Activated CD4-positive, alpha-beta T cell treated with anti-CD3 and anti-CD28 coated beads, Interleukin-2, amount 10 ng/mL, durations not matched to agents 7 days and 5 days (primary cell): ENCODE measurements at regions not wholly inside any gene's neighbourhood (a gene's known extent, or its start where the extent isn't known, plus 50 kb on each side); places are given as distances from the start of the nearest gene placed in this dataset.

Experiments
- CTCF ChIA-PET: fragments of 350-600 bp; sonication (Branson Sonifier 250); formaldehyde crosslinking; loops from one replicate; lab custom pipeline; 2021; ENCODE audit warnings: antibody characterized with exemption; lab: Charles Lee
- POLR2A ChIA-PET: fragments of 350-600 bp; sonication (Branson Sonifier 250); formaldehyde crosslinking; loops from one replicate; lab custom pipeline; 2021; ENCODE audit warnings: antibody characterized with exemption; lab: Charles Lee
- DNase-seq: peaks from one replicate; pipeline ENCODE4 v3.0.0-alpha.2; 2020
- H3K27ac Mint-ChIP-seq: one replicate; pipeline ENCODE4 v1.8.0; 2021; ENCODE audit warnings: mild to moderate bottlenecking, moderate library complexity, mixed read lengths
- H3K27me3 Mint-ChIP-seq: one replicate; pipeline ENCODE4 v1.8.0; 2021; ENCODE audit warnings: mixed read lengths
- H3K36me3 Mint-ChIP-seq: one replicate; pipeline ENCODE4 v1.8.0; 2021; ENCODE audit warnings: low read depth, mixed read lengths
- H3K4me1 Mint-ChIP-seq: one replicate; pipeline ENCODE4 v1.8.0; 2021; ENCODE audit warnings: mixed read lengths
- H3K4me3 Mint-ChIP-seq: one replicate; pipeline ENCODE4 v1.8.0; 2021; ENCODE audit warnings: mild to moderate bottlenecking, moderate library complexity, mixed read lengths
- H3K9me3 Mint-ChIP-seq: one replicate; pipeline ENCODE4 v1.8.0; 2021; ENCODE audit warnings: mixed read lengths

DNA sequence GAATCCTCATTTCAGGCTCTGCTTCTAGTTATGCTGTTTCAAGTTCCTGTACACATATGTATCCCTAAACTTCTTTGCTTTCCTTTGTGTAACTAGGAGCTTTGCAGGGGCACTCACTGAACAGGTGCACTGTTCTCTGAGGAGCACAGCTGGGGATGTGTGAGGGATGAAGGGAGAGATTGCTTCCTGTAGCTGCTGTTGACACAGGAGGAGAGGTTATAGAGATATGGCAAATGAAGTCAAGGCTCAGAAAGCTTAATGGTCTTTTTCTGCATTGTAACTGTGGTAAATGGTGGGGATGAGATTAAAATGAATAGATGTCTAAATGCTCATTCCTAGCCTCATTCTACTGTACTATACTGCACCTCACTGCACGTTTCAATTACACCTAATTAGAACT, 454.3 kb downstream of the BTBD3 start:
- Mint-ChIP-seq H3K4me1 (no peaks in the 10 kb centered on the region), H3K27ac (no peak overlapping the region), H3K27me3 (no peaks in the 10 kb centered on the region), H3K9me3 (peaks cover 2% of the 10 kb centered on the region), H3K4me3 (no peak overlapping the region), H3K36me3 (no peaks in the 10 kb centered on the region)
- ChIA-PET POLR2A (no interaction called here), CTCF (no interaction called here)
- DNase-seq, result no peak

DNA sequence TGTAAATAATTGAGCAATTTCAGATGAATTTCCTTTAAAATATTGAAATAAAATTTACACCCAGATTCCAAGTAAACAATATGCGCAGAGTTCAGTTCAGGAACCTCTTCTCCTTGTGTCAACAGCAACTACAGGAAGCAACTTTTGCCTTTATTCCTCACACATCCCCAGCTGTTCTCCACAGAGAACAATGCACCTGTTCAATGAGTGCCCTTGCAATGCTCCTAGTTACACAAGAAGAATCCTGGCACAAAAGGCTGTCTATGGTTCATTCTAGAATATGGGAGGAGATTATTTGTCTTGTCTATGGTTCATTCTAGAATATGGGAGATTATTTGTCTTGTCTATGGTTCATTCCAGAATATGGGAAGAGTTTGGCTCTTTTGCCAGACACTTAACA, 454.9 kb downstream of the BTBD3 start:
- Mint-ChIP-seq H3K9me3 (peaks cover 2% of the 10 kb centered on the region), H3K27ac (no peak overlapping the region), H3K36me3 (no peaks in the 10 kb centered on the region), H3K4me1 (no peaks in the 10 kb centered on the region), H3K27me3 (no peaks in the 10 kb centered on the region), H3K4me3 (no peak overlapping the region)
- DNase-seq, result no peak
- ChIA-PET POLR2A (no interaction called here), CTCF (interaction anchor here (0.7 kb wide), 1 partner anchor 22 kb away, joined by 4 read pairs; no protein-coding TSS in a partner anchor)

DNA sequence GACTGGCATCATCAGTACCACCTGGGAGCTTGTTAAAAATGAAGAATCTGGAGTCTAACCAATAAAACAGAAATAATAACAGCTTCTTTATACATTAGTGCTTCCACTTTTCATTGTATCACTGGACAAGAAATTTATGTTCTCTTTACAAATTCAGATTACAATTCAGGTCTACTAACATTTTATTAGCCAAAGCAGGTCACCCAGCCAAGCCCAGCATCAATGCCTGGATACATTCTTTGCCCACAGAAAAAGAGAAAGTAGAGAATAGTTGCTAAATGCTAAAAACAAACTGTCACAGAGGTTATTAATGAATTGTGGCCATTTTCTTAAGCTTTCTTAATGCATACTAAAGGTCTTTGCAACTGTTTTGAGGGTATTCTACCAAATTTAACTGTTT, 458.3 kb downstream of the BTBD3 start:
- no peaks in the 10 kb centered on the region for H3K27me3 Mint-ChIP-seq
- ChIA-PET POLR2A (no interaction called here), CTCF (no interaction called here)
- no peak overlapping the region for H3K4me3 Mint-ChIP-seq
- no peaks in the 10 kb centered on the region for H3K4me1 Mint-ChIP-seq
- peaks cover 11% of the 10 kb centered on the region for H3K9me3 Mint-ChIP-seq
- H3K36me3 Mint-ChIP-seq, result no peaks in the 10 kb centered on the region
- no peak overlapping the region for H3K27ac Mint-ChIP-seq
- DNase-seq, result no peak

DNA sequence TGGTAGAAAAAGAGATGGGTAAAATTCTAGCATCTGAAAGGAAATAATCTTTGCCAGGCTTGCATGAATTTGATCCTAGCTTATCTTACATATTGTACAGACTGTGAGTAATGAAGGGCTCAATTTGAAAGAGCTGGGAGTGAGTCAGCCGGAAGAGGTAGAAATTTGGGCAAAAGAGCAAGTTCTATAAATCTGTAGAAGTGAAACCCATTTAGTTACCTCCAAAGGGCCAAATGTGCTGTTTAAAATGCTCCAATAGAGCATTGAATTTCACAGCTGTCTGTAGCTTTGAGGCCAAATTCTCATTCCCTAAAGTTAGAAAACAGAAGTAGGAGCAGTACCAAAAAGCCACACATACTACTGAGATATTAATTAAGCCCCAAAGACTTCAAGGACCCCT, 466.1 kb downstream of the BTBD3 start:
- no peak overlapping the region for H3K4me3 Mint-ChIP-seq
- no peaks in the 10 kb centered on the region for H3K27me3 Mint-ChIP-seq
- ChIA-PET CTCF (no interaction called here), POLR2A (no interaction called here)
- H3K9me3 Mint-ChIP-seq, result peaks cover 14% of the 10 kb centered on the region
- no peaks in the 10 kb centered on the region for H3K4me1 Mint-ChIP-seq
- no peak overlapping the region for H3K27ac Mint-ChIP-seq
- DNase-seq, result no peak
- no peaks in the 10 kb centered on the region for H3K36me3 Mint-ChIP-seq

DNA sequence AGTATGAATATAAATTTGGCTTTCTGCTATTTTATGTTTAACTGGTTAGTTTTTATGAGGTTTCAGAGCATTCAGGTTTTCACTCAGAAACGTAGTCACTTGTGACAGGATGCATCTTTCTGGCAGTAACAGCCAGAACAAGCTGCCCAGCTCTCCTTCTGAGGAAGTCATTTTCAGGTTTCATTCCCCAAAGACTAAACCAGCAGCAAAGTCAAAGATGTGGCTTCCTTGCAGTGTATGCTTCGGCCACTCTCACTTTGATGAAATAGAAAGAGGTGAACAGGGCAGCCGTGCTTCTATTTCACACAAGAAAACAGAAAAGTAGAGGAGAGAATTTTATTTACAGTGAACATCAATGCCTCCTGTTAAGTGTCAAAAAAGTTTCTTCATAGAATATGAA, 469.1 kb downstream of the BTBD3 start:
- H3K27me3 Mint-ChIP-seq, result no peaks in the 10 kb centered on the region
- H3K36me3 Mint-ChIP-seq, result no peaks in the 10 kb centered on the region
- H3K4me3 Mint-ChIP-seq, result no peak overlapping the region
- H3K9me3 Mint-ChIP-seq, result peaks cover 5% of the 10 kb centered on the region
- ChIA-PET CTCF (no interaction called here), POLR2A (no interaction called here)
- no peaks in the 10 kb centered on the region for H3K4me1 Mint-ChIP-seq
- no peak for DNase-seq
- no peak overlapping the region for H3K27ac Mint-ChIP-seq

DNA sequence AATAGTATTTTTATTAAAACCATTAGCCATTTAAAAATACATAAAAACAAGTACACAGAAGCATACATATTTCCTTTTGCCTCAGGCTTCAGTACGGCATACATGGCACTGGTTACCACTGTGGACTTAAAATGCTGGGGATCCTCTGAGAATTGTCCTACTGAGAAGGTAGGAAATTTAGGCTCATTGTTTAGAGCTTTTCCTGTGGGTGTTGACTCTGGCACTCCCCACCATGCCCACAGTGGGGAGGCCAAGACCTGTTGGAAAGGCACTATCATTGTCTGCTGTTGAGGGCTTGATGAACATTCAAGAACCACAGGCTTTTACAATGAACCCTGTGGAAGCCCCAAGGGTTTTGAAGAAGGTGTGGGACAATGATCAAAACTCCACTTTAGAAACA, 473.4 kb downstream of the BTBD3 start:
- DNase-seq, result no peak
- ChIA-PET CTCF (no interaction called here), POLR2A (no interaction called here)
- H3K9me3 Mint-ChIP-seq, result peaks cover 2% of the 10 kb centered on the region
- no peak overlapping the region for H3K4me3 Mint-ChIP-seq
- no peaks in the 10 kb centered on the region for H3K27me3 Mint-ChIP-seq
- no peaks in the 10 kb centered on the region for H3K4me1 Mint-ChIP-seq
- H3K27ac Mint-ChIP-seq, result no peak overlapping the region
- no peaks in the 10 kb centered on the region for H3K36me3 Mint-ChIP-seq

DNA sequence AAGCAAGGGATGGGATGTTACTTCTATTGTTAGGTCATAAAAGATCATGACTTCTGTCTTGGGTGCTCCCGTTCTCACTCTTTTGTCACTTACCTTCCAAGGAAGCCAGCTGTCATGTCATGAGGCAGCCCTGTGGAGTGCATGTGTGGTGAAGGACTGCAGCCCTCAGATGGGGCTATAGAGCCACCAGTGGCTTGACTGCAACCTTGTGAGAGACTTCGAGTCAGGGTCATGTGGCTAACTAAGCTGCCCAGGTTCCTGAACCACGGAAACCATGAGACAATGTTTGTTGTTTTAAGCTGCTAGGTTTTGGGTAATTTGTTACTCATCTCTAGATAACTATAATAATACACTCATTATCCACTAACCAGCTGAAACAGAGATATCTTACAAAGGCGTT, 477.1 kb downstream of the BTBD3 start:
- CTCF ChIA-PET, result no interaction called here
- H3K27me3 Mint-ChIP-seq, result no peaks in the 10 kb centered on the region
- H3K4me1 Mint-ChIP-seq, result no peaks in the 10 kb centered on the region
- no peak overlapping the region for H3K27ac Mint-ChIP-seq
- no peak for DNase-seq
- no peak overlapping the region for H3K4me3 Mint-ChIP-seq
- H3K9me3 Mint-ChIP-seq, result peaks cover 2% of the 10 kb centered on the region
- H3K36me3 Mint-ChIP-seq, result no peaks in the 10 kb centered on the region
- POLR2A ChIA-PET, result no interaction called here

DNA sequence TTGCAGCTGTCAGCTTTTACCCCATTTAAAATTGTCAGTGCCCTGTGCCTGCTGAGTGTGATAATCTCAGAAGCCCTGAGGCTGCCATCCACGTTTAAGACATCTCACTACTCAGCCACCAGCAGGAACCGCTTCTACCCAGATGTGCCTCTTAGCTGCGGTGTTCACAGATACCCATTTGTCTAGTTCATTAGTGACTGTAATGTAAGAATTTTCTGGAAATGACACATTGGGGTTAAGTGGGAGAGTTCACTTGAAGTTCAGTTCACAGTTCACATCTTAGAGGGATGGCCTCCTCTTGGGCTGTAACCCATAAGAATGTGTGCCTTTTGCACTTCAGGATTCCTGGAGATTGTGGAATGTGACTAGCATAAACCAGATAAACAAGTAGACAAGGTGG, 477.7 kb downstream of the BTBD3 start:
- CTCF ChIA-PET, result no interaction called here
- H3K36me3 Mint-ChIP-seq, result no peaks in the 10 kb centered on the region
- POLR2A ChIA-PET, result no interaction called here

DNA sequence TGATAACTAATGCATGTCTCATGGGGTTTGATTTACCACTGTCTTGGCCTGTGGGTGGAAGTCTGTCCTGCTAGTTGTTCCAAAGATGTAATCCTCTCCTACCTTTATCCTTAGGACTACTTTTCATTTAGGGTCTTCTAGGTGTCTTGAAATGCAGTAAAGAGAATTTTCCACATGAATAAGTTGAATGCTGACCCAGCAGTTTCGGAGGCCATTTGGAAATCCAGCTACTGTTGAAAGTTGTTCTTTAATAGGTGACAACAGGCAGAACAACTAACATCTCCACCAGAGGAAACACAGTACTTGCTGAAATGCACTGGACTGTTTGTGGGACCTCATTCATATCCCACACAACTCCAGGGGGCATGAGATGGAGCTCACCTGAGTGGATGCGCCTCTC, 478.1 kb downstream of the BTBD3 start:
- ChIA-PET CTCF (no interaction called here), POLR2A (no interaction called here)
- DNase-seq, result no peak
- no peaks in the 10 kb centered on the region for H3K27me3 Mint-ChIP-seq
- H3K9me3 Mint-ChIP-seq, result peaks cover 2% of the 10 kb centered on the region
- H3K36me3 Mint-ChIP-seq, result no peaks in the 10 kb centered on the region
- no peak overlapping the region for H3K4me3 Mint-ChIP-seq
- no peaks in the 10 kb centered on the region for H3K4me1 Mint-ChIP-seq
- no peak overlapping the region for H3K27ac Mint-ChIP-seq

More for the DNA sequence above, 477.7 kb downstream of the BTBD3 start:
- no peak for DNase-seq
- H3K4me3 Mint-ChIP-seq, result no peak overlapping the region
- no peaks in the 10 kb centered on the region for H3K4me1 Mint-ChIP-seq
- no peaks in the 10 kb centered on the region for H3K27me3 Mint-ChIP-seq
- no peak overlapping the region for H3K27ac Mint-ChIP-seq
- H3K9me3 Mint-ChIP-seq, result peaks cover 2% of the 10 kb centered on the region

DNA sequence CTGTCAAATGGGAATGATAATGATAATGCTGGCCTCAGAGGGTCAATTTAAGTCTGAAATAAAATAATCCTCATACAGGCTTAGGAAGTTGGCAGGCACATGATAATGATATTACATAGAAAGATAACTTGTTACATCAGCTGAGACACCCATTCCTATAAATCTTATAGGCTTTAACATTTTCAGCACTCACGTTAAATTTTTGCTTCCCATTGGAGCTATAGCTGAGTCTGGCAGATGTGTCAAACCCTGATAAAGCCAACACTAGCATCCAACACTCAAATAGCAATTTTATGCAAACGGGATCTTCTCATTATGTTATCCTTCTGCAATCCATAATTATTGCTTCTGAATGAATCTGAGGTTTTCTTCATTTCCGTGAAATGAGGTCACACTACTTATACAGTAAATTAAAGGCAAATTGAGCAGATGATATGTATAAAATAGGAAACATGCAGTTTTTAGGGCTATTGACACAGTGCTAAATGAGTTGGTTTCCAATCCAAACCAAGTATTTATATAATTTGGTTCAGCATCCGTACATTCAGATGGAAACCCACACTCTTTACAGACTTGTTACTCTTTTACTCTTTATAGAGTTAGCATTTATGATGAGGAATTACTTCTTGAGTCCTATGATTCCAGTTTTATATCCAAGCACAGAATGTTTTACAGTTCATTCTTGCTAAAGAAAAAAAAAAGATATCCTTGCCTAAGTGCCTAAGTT, 481.6 kb downstream of the BTBD3 start:
- Mint-ChIP-seq H3K4me1 (no peaks in the 10 kb centered on the region), H3K4me3 (no peak overlapping the region), H3K27ac (no peak overlapping the region), H3K9me3 (peaks cover 20% of the 10 kb centered on the region), H3K36me3 (no peaks in the 10 kb centered on the region), H3K27me3 (no peaks in the 10 kb centered on the region)
- CTCF ChIA-PET, result interaction anchor here (0.7 kb wide), 1 partner anchor 51 kb away, joined by 3 read pairs; no protein-coding TSS in a partner anchor
- POLR2A ChIA-PET, result no interaction called here
- DNase-seq, result no peak

DNA sequence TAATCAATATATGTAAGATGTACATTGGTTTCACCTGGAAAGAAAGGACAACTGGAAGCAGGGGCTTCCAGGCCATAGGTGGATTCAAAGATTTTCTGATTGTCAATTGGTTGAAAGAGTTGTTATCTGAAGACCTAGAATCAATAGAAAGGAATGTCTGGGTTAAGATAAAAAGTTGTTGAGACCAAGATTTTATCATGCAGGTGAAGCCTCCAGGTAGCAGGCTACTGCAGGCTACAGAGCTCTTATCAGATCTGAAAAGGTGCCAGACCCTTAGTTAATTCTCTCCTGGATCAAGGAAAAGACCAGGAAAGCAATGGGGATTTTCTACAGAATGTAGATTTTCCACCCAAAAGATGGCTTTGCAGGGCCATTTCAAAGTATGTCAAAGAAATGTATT, 487.2 kb downstream of the BTBD3 start:
- no peak overlapping the region for H3K27ac Mint-ChIP-seq
- no peaks in the 10 kb centered on the region for H3K36me3 Mint-ChIP-seq
- H3K4me1 Mint-ChIP-seq, result no peaks in the 10 kb centered on the region
- no peaks in the 10 kb centered on the region for H3K27me3 Mint-ChIP-seq
- peaks cover 39% of the 10 kb centered on the region for H3K9me3 Mint-ChIP-seq
- H3K4me3 Mint-ChIP-seq, result no peak overlapping the region
- ChIA-PET POLR2A (no interaction called here), CTCF (no interaction called here)
- no peak for DNase-seq

DNA sequence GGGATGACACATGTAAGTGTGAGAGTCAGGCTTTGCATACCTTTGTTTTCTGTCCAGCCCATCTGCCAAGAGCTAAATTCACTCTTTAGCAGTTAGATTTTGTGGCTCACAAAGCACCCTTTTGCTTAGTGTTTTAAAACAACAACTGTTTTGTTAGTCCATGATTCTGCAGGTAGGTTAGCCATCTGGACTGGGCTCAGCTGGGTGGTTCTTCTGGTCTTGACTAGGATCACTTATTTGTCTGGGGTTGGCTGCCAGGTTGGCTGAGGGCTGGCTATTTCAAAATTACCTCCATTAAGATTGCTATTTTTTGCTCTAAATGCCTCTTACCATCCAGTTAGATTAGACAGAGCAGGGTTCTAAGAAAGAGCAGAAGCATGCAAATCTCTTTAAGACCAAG, 489.3 kb downstream of the BTBD3 start:
- no peak overlapping the region for H3K4me3 Mint-ChIP-seq
- ChIA-PET CTCF (no interaction called here), POLR2A (no interaction called here)
- peaks cover 36% of the 10 kb centered on the region for H3K9me3 Mint-ChIP-seq
- H3K27me3 Mint-ChIP-seq, result no peaks in the 10 kb centered on the region
- DNase-seq, result no peak
- no peaks in the 10 kb centered on the region for H3K36me3 Mint-ChIP-seq
- no peak overlapping the region for H3K27ac Mint-ChIP-seq
- H3K4me1 Mint-ChIP-seq, result no peaks in the 10 kb centered on the region

DNA sequence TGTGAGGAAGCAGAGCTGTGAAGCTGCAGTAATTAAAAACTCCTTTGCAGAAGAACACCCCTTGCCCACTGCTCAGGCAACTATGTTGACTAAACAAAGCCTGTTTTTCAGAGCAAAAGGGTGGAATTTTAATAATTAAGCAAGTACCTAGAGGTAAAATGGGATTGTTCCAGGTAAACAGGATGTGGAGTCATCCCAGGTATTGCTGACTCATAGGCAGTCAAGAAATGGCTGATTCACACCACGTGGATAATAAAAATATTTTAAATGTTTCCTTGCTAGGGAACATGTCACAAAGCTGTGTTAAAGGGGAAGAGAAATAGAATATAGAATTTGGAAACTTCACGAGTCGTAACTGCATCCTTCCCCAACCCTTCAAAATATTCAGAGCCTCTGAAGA, 491.8 kb downstream of the BTBD3 start:
- Mint-ChIP-seq H3K27ac (no peak overlapping the region), H3K4me3 (no peak overlapping the region), H3K36me3 (no peaks in the 10 kb centered on the region), H3K4me1 (no peaks in the 10 kb centered on the region), H3K27me3 (no peaks in the 10 kb centered on the region), H3K9me3 (peaks cover 21% of the 10 kb centered on the region)
- CTCF ChIA-PET, result no interaction called here
- POLR2A ChIA-PET, result no interaction called here
- DNase-seq, result no peak

DNA sequence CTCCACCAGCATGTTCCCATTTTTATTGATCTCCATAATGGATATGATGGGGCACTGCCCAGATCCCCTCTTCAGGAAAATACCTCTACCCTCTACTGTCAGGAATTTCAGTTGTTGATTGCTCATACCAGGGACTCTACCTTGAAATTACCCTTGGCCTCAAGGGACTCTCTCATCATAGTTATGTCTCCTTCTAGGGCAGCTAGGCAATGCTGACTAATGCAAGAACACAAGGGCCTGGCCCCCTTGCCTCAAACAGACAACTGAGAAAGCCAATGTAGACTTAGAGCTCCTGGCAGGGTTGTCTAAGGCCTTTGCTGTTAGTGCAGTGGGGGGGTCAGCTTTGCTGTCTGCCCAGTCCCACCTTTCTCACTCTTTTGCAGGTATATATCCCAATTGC, 493.1 kb downstream of the BTBD3 start:
- ChIA-PET POLR2A (no interaction called here), CTCF (no interaction called here)
- Mint-ChIP-seq H3K4me1 (no peaks in the 10 kb centered on the region), H3K9me3 (peaks cover 32% of the 10 kb centered on the region), H3K36me3 (no peaks in the 10 kb centered on the region), H3K27ac (no peak overlapping the region), H3K27me3 (no peaks in the 10 kb centered on the region), H3K4me3 (no peak overlapping the region)
- no peak for DNase-seq
